Neuronal stem cell (in vitro differentiated cells): ENCODE measurements at regions not wholly inside any gene's neighbourhood (a gene's known extent, or its start where the extent isn't known, plus 50 kb on each side); places are given as distances from the start of the nearest gene placed in this dataset.

Source experiments
- DNase-seq: peaks from one replicate; pipeline ENCODE4 v3.0.0-alpha.2; 2013; ENCODE audit warnings: low spot score
- H2AFZ ChIP-seq: one replicate; pipeline ENCODE4 v1.6.1; 2013; ENCODE audit warnings: mild to moderate bottlenecking, low read length, inconsistent platforms
- H2AK5ac ChIP-seq: 2 replicates; pipeline ENCODE4 v1.6.1; 2013; ENCODE audit warnings: low read depth, mild to moderate bottlenecking, inconsistent platforms, low read length, moderate library complexity, mixed read lengths
- H2BK120ac ChIP-seq: 2 replicates; pipeline ENCODE4 v1.6.1; 2013; ENCODE audit warnings: low read depth, mild to moderate bottlenecking, inconsistent platforms, low read length, moderate library complexity, mixed read lengths
- H2BK12ac ChIP-seq: one replicate; pipeline ENCODE4 v1.6.1; 2013; ENCODE audit warnings: low read length, inconsistent platforms
- H2BK15ac ChIP-seq: 2 replicates; pipeline ENCODE4 v1.6.1; 2013; ENCODE audit warnings: mild to moderate bottlenecking, low read length, inconsistent platforms, mixed read lengths
- H2BK5ac ChIP-seq: one replicate; pipeline ENCODE4 v1.6.1; 2013; ENCODE audit warnings: inconsistent platforms, mild to moderate bottlenecking, low read length, moderate library complexity
- H3K14ac ChIP-seq: one replicate; pipeline ENCODE4 v1.6.1; 2013; ENCODE audit warnings: low read length, inconsistent platforms
- H3K18ac ChIP-seq: 2 replicates; pipeline ENCODE4 v1.6.1; 2013; ENCODE audit warnings: low read length, inconsistent platforms
- H3K23ac ChIP-seq: 2 replicates; pipeline ENCODE4 v1.6.1; 2013; ENCODE audit warnings: low read depth, mild to moderate bottlenecking, mixed read lengths, low read length, inconsistent platforms; ENCODE audit not compliant: poor library complexity
- H3K27ac ChIP-seq: replicated peaks from 3 replicates; pipeline ENCODE4 v1.5.1; 2013; ENCODE audit warnings: low read length, inconsistent platforms
- H3K27me3 ChIP-seq, 3 experiments: 2 replicates each; pipeline ENCODE4 v1.6.1; 2013; ENCODE audit warnings: low read length in 3 of 3, mild to moderate bottlenecking in 2 of 3, inconsistent platforms in 1 of 3, low read depth in 1 of 3, mixed read lengths in 1 of 3, moderate library complexity in 1 of 3; ENCODE audit not compliant: control insufficient read depth in 3 of 3, insufficient read depth in 3 of 3
- H3K36me3 ChIP-seq, 2 donors: replicated peaks in 1 of 2; 2 replicates each; pipeline ENCODE4 v1.6.1; 2013; ENCODE audit warnings: low read length in 2 of 2; ENCODE audit not compliant: control insufficient read depth in 2 of 2, insufficient read depth in 2 of 2
- H3K4ac ChIP-seq: 2 replicates; pipeline ENCODE4 v1.6.1; 2013; ENCODE audit warnings: inconsistent platforms, mild to moderate bottlenecking, low read length, moderate library complexity
- H3K4me1 ChIP-seq, 2 donors: 1 replicate in 1 of 2; 2 replicates in 1 of 2; pipeline ENCODE4 v1.6.1; 2013; ENCODE audit warnings: low read length in 2 of 2, low read depth in 1 of 2; ENCODE audit not compliant: control insufficient read depth in 2 of 2, insufficient read depth in 1 of 2
- H3K4me2 ChIP-seq: one replicate; pipeline ENCODE4 v1.6.1; 2013; ENCODE audit warnings: mild to moderate bottlenecking, low read length, inconsistent platforms; ENCODE audit not compliant: insufficient read depth, poor library complexity, severe bottlenecking
- H3K4me3 ChIP-seq, 2 donors: 2 replicates each; pipeline ENCODE4 v1.5.1; 2013; ENCODE audit warnings: low read length in 2 of 2, mild to moderate bottlenecking in 2 of 2, inconsistent platforms in 1 of 2, moderate library complexity in 1 of 2
- H3K79me1 ChIP-seq: one replicate; pipeline ENCODE4 v1.6.1; 2013; ENCODE audit warnings: low read depth, mild to moderate bottlenecking, inconsistent platforms, low read length, moderate library complexity
- H3K9ac ChIP-seq: one replicate; pipeline ENCODE4 v1.6.1; 2013; ENCODE audit warnings: mild to moderate bottlenecking, low read depth, low read length, inconsistent platforms; ENCODE audit not compliant: poor library complexity
- H3K9me3 ChIP-seq, 2 donors: replicated peaks in 1 of 2; 2 replicates each; pipeline versions ENCODE3 to v1.6.1; 2013; ENCODE audit warnings: low read length in 2 of 2, mild to moderate bottlenecking in 2 of 2, inconsistent platforms in 1 of 2, low read depth in 1 of 2, mixed read lengths in 1 of 2, moderate library complexity in 1 of 2; ENCODE audit not compliant: control insufficient read depth in 2 of 2, insufficient read depth in 1 of 2
- H4K8ac ChIP-seq: one replicate; pipeline ENCODE4 v1.6.1; 2013; ENCODE audit warnings: low read depth, mild to moderate bottlenecking, inconsistent platforms, low read length, moderate library complexity
- H4K91ac ChIP-seq: one replicate; pipeline ENCODE4 v1.6.1; 2013; ENCODE audit warnings: low read length, low read depth, mild to moderate bottlenecking, inconsistent platforms; ENCODE audit not compliant: poor library complexity
- WGBS, 2 donors: extraction: QIAGEN DNeasy Blood & Tissue Kit; methylation state at CpG; one replicate each; pipeline ENCODE4 v1.1.7; 2013; ENCODE audit warnings: missing lambda C conversion rate in 2 of 2, mixed read lengths in 1 of 2; ENCODE audit not compliant: insufficient read length in 2 of 2, insufficient replicate concordance in 1 of 2; ENCODE audit errors: extremely low coverage in 2 of 2; 5-methylcytosine and 5-hydroxymethylcytosine counted together

DNA sequence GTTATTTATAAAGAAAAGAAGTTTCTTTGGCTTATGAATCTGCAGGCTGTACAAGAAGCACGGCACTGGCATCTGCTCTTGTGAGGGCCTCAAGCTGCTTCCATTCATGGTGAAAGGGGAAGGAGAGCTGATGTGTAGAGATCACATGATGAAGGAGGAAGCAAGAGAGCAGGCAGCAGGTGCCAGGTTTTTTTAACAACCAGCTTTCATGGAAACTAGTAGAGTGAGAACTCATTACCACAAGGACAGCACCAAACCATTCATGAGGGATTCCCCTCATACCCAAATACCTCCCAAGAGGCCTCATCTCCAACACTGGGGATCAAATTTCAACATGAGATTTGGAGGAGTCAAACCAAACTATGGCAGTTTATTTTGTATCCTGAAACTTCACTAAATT, 85.8 kb upstream of the CAMK1G start:
- no peak overlapping the region for H2BK120ac ChIP-seq
- H3K9me3 ChIP-seq, result peaks cover 0 to 2% of the 10 kb centered on the region in 2 donors
- H3K9ac ChIP-seq, result no peak overlapping the region
- H4K91ac ChIP-seq, result no peak overlapping the region
- no peaks in the 10 kb centered on the region for H3K36me3 ChIP-seq
- H3K4me3 ChIP-seq, result no peak overlapping the region
- H2AFZ ChIP-seq, result no peak overlapping the region
- no peak overlapping the region for H3K27ac ChIP-seq
- no peaks in the 10 kb centered on the region for H3K27me3 ChIP-seq
- no peak overlapping the region for H3K4ac ChIP-seq
- no peak overlapping the region for H3K4me2 ChIP-seq
- H2AK5ac ChIP-seq, result no peak overlapping the region
- H3K14ac ChIP-seq, result no peak overlapping the region
- no peak overlapping the region for H2BK12ac ChIP-seq
- peaks cover 2% of the 10 kb centered on the region for H3K79me1 ChIP-seq
- no CpG with 5 or more reads among the region's 1 CpG for WGBS, 2 donors
- no peak overlapping the region for H3K23ac ChIP-seq
- no peak overlapping the region for H3K18ac ChIP-seq
- H2BK5ac ChIP-seq, result no peak overlapping the region
- DNase-seq, result no peak
- no peak overlapping the region for H4K8ac ChIP-seq
- no peak overlapping the region for H2BK15ac ChIP-seq
- H3K4me1 ChIP-seq, result no peaks in the 10 kb centered on the region

DNA sequence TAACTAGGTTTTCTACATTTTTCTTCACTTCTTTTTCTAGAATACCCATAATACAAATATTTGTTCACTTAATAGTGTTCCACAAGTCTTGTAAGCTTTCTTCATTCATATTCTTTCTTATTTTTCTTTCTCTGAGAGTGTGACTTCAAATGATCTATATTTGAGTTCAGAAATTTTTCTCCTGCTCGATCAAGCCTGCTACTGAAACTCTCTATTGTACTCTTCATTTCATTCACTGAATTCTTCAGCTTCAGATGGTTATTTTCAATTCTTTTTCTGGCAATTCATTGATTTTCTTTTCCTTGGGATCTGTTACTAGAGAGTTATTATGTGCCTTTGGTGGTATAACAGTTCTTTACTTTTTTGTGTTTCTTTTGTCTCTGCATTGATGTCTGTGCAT, 82.5 kb upstream of the CAMK1G start:
- Histone ChIP-seq H2BK15ac (no peak overlapping the region), H3K4me3 (no peak overlapping the region), H3K18ac (no peak overlapping the region), H2AK5ac (no peak overlapping the region), H2BK12ac (no peak overlapping the region), H3K14ac (no peak overlapping the region), H3K4me1 (no peaks in the 10 kb centered on the region), H2BK5ac (no peak overlapping the region), H4K91ac (no peak overlapping the region), H3K27ac (no peak overlapping the region), H3K79me1 (no peaks in the 10 kb centered on the region), H3K27me3 (no peaks in the 10 kb centered on the region), H3K4me2 (no peak overlapping the region), H3K23ac (no peak overlapping the region), H4K8ac (no peak overlapping the region), H3K9ac (no peak overlapping the region), H3K4ac (no peak overlapping the region), H2AFZ (no peak overlapping the region), H3K9me3 (peaks cover 0 to 2% of the 10 kb centered on the region in 2 donors), H3K36me3 (no peaks in the 10 kb centered on the region), H2BK120ac (no peak overlapping the region)
- no CpG with 5 or more reads among the region's 1 CpG for WGBS, 2 donors
- no peak for DNase-seq

DNA sequence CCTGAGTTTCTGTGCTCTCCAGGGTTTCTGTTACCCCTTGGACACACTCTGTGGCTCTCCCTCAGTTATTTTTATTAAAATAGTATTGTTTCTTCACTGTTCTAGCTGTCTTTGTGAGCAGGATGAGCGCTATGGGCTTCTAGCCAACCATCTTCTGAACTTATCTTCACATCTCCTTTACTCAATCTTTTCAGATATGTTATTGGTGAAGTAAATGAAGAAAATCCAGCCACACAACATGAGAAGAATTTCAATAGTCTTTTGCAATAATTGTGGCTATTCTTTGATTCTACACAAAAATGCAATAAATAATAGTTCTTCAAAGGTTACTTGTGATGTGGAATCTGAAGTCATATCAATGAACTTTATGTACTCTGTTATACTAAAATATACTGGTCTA, 80.3 kb upstream of the CAMK1G start:
- no peak for DNase-seq
- H3K4me2 ChIP-seq, result no peak overlapping the region
- no peak overlapping the region for H3K4ac ChIP-seq
- no peaks in the 10 kb centered on the region for H3K4me1 ChIP-seq
- H2BK120ac ChIP-seq, result no peak overlapping the region
- H2BK12ac ChIP-seq, result no peak overlapping the region
- no peaks in the 10 kb centered on the region for H3K36me3 ChIP-seq
- H3K23ac ChIP-seq, result no peak overlapping the region
- H3K14ac ChIP-seq, result no peak overlapping the region
- H3K9ac ChIP-seq, result no peak overlapping the region
- no peak overlapping the region for H2BK15ac ChIP-seq
- no peaks in the 10 kb centered on the region for H3K27me3 ChIP-seq
- H4K91ac ChIP-seq, result no peak overlapping the region
- no CpG with 5 or more reads among the region's 1 CpG for WGBS, 2 donors
- peaks cover 0 to 2% of the 10 kb centered on the region in 2 donors for H3K9me3 ChIP-seq
- no peak overlapping the region for H2AFZ ChIP-seq
- no peak overlapping the region for H3K27ac ChIP-seq
- H2AK5ac ChIP-seq, result no peak overlapping the region
- no peak overlapping the region for H3K18ac ChIP-seq
- no peak overlapping the region for H2BK5ac ChIP-seq
- H3K79me1 ChIP-seq, result no peaks in the 10 kb centered on the region
- H4K8ac ChIP-seq, result no peak overlapping the region
- H3K4me3 ChIP-seq, result no peak overlapping the region

DNA sequence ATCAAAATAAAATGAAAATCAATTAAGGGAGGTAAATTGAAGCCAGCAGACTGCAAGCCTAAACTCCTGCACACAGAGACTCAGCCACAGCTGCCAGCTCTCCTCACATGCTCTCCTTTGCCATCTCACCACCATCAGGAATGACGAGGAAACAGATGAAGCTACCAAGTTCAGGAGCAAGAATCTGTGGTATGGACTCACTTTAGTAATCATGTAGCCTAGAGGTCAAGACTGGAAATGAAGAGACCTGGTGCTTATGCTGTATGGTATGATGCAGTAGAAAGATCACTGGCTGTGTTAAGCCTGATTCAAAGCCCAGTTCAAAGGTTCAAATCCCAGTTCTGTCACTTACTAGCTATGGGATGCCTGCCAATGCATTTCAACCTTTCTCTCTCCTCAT, 78.9 kb upstream of the CAMK1G start:
- H2BK12ac ChIP-seq, result no peak overlapping the region
- no peak for DNase-seq
- H3K18ac ChIP-seq, result no peak overlapping the region
- H3K79me1 ChIP-seq, result no peaks in the 10 kb centered on the region
- H2BK15ac ChIP-seq, result no peak overlapping the region
- H2BK120ac ChIP-seq, result no peak overlapping the region
- H4K91ac ChIP-seq, result no peak overlapping the region
- H3K27me3 ChIP-seq, result no peaks in the 10 kb centered on the region
- no peak overlapping the region for H3K23ac ChIP-seq
- H4K8ac ChIP-seq, result no peak overlapping the region
- peaks cover 0 to 2% of the 10 kb centered on the region in 2 donors for H3K9me3 ChIP-seq
- no peak overlapping the region for H2AFZ ChIP-seq
- no peak overlapping the region for H3K4me2 ChIP-seq
- no peak overlapping the region for H2AK5ac ChIP-seq
- no peak overlapping the region for H2BK5ac ChIP-seq
- no peaks in the 10 kb centered on the region for H3K4me1 ChIP-seq
- no peaks in the 10 kb centered on the region for H3K36me3 ChIP-seq
- H3K14ac ChIP-seq, result no peak overlapping the region
- H3K27ac ChIP-seq, result no peak overlapping the region
- no peak overlapping the region for H3K9ac ChIP-seq
- no peak overlapping the region for H3K4me3 ChIP-seq
- WGBS, 2 donors, result no CpG with 5 or more reads among the region's 1 CpG
- H3K4ac ChIP-seq, result no peak overlapping the region
